Stromal cell of bone marrow (primary cell): ENCODE measurements at regions not wholly inside any gene's neighbourhood (a gene's known extent, or its start where the extent isn't known, plus 50 kb on each side); places are given as distances from the start of the nearest gene placed in this dataset.

Source experiments
- DNase-seq: peaks from one replicate; pipeline ENCODE4 v3.0.0-alpha.2; 2012; ENCODE audit warnings: low read depth

GRCh38 chr6:84815896-84816735, 51.7 kb upstream of the TBX18 start:
- no peak for DNase-seq
